ENCODE measurements at regions not wholly inside any gene's neighbourhood (a gene's known extent, or its start where the extent isn't known, plus 50 kb on each side); places are given as distances from the start of the nearest gene placed in this dataset.

- no peak for TF ChIP-seq ZBTB33 (IDR thresholded peaks at IDR 0.05)
- no peak for TF ChIP-seq SP1 (IDR thresholded peaks at IDR 0.05)
- TF ChIP-seq HNF4A (conservative IDR thresholded peaks at IDR 0.05): no peak
Measured at GRCh38 chr14:35986219-35986573, 160.1 kb downstream of the BRMS1L start (continued).

GRCh38 chr14:35985474-35986218 is 159.5 kb downstream of the BRMS1L start:
- no peak overlapping the region for H3K9ac ChIP-seq (ENCODE audit: low read depth in 1 of 2, low read length in 2 of 2)
- H3K4me3 ChIP-seq (ENCODE audit: low read depth in 1 of 3, low read length in 3 of 3): no peak overlapping the region
- H3K9me3 ChIP-seq (ENCODE audit: control insufficient read depth in 4 of 4, low read length in 3 of 4): no peaks in the 10 kb centered on the region
- WGBS: 68% methylated on average over 5 of the region's 5 CpGs
- H3K36me3 ChIP-seq (ENCODE audit: control insufficient read depth in 4 of 4, insufficient read depth in 3 of 4, low read depth in 1 of 4, low read length in 3 of 4): no peaks in the 10 kb centered on the region
- H3K27ac ChIP-seq (ENCODE audit: low read depth in 1 of 2, low read length in 2 of 2): no peak overlapping the region
- H3K4me1 ChIP-seq (ENCODE audit: control insufficient read depth in 4 of 4, insufficient read depth in 4 of 4, low read length in 3 of 4): no peaks in the 10 kb centered on the region
- DNase-seq (ENCODE audit: low spot score): no peak
- TF ChIP-seq GABPA (IDR thresholded peaks at IDR 0.05 in 1 of 2, conservative IDR thresholded peaks at IDR 0.05 in 1 of 2): no peak
- H3K27me3 ChIP-seq (ENCODE audit: control insufficient read depth in 4 of 4, insufficient read depth in 4 of 4, low read length in 3 of 4): peaks cover 0 to 2% (median 0%) of the 10 kb centered on the region in 4 donors

GRCh38 chr14:35979531-35979930 is 153.4 kb downstream of the BRMS1L start:
- Histone ChIP-seq H3K4me1 (ENCODE audit: control insufficient read depth in 4 of 4, insufficient read depth in 4 of 4, low read length in 3 of 4) (no peaks in the 10 kb centered on the region), H3K4me3 (ENCODE audit: low read depth in 1 of 3, low read length in 3 of 3) (no peak overlapping the region), H3K9ac (ENCODE audit: low read depth in 1 of 2, low read length in 2 of 2) (no peak overlapping the region), H3K36me3 (ENCODE audit: control insufficient read depth in 4 of 4, insufficient read depth in 3 of 4, low read depth in 1 of 4, low read length in 3 of 4) (no peaks in the 10 kb centered on the region), H3K27me3 (ENCODE audit: control insufficient read depth in 4 of 4, insufficient read depth in 4 of 4, low read length in 3 of 4) (no peaks in the 10 kb centered on the region), H3K9me3 (ENCODE audit: control insufficient read depth in 4 of 4, low read length in 3 of 4) (no peaks in the 10 kb centered on the region), H3K27ac (ENCODE audit: low read depth in 1 of 2, low read length in 2 of 2) (no peak overlapping the region)
- TF ChIP-seq EGR1 (IDR thresholded peaks at IDR 0.05; ENCODE audit: low read depth in 2 of 2): no peak
- 79% methylated on average over 6 of the region's 6 CpGs for WGBS
- DNase-seq (ENCODE audit: low spot score): no peak

- Histone ChIP-seq H3K9me3 (ENCODE audit: control insufficient read depth in 4 of 4, low read length in 3 of 4) (no peaks in the 10 kb centered on the region), H3K9ac (ENCODE audit: low read depth in 1 of 2, low read length in 2 of 2) (no peak overlapping the region), H3K4me1 (ENCODE audit: control insufficient read depth in 4 of 4, insufficient read depth in 4 of 4, low read length in 3 of 4) (no peaks in the 10 kb centered on the region), H3K36me3 (ENCODE audit: control insufficient read depth in 4 of 4, insufficient read depth in 3 of 4, low read depth in 1 of 4, low read length in 3 of 4) (no peaks in the 10 kb centered on the region), H3K4me3 (ENCODE audit: low read depth in 1 of 3, low read length in 3 of 3) (no peak overlapping the region), H3K27ac (ENCODE audit: low read depth in 1 of 2, low read length in 2 of 2) (no peak overlapping the region), H3K27me3 (ENCODE audit: control insufficient read depth in 4 of 4, insufficient read depth in 4 of 4, low read length in 3 of 4) (no peaks in the 10 kb centered on the region)
- TF ChIP-seq YY1 (IDR thresholded peaks at IDR 0.05) (no peak), FOXA1 (IDR thresholded peaks at IDR 0.05) (no peak), RXRA (IDR thresholded peaks at IDR 0.05) (no peak), CTCF (IDR thresholded peaks at IDR 0.05; ENCODE audit: low read depth, low read length, missing input control) (no peak), ZBTB33 (IDR thresholded peaks at IDR 0.05) (no peak), SP1 (IDR thresholded peaks at IDR 0.05) (no peak), ATF3 (IDR thresholded peaks at IDR 0.05) (no peak), HNF4G (IDR thresholded peaks at IDR 0.05) (no peak), FOXA2 (IDR thresholded peaks at IDR 0.05) (no peak), TAF1 (conservative IDR thresholded peaks at IDR 0.05) (no peak), HNF4A (conservative IDR thresholded peaks at IDR 0.05) (no peak)
- no peak for DNase-seq (ENCODE audit: low spot score)
- WGBS: 81% methylated on average over 5 of the region's 6 CpGs
Measured at GRCh38 chr14:35978561-35978960, 152.4 kb downstream of the BRMS1L start.
